AG09319 (cell line): ENCODE measurements at regions not wholly inside any gene's neighbourhood (a gene's known extent, or its start where the extent isn't known, plus 50 kb on each side); places are given as distances from the start of the nearest gene placed in this dataset.

Source experiments
- DNase-seq: peaks from one replicate; pipeline ENCODE4 v3.0.0-alpha.2; 2010; ENCODE audit warnings: low read depth; ENCODE audit errors: extremely low read depth
- TF ChIP-seq, protein P1 (sequence below): IDR thresholded peaks from 2 replicates; pipeline ENCODE4 v1.5.1; 2011; ENCODE audit warnings: low read depth, mild to moderate bottlenecking, inconsistent platforms, low read length, moderate library complexity

GRCh38 chr2:125444106-125444505, 1211.9 kb upstream of the GYPC start:
- DNase-seq: no peak
- TF ChIP-seq, protein P1, sequence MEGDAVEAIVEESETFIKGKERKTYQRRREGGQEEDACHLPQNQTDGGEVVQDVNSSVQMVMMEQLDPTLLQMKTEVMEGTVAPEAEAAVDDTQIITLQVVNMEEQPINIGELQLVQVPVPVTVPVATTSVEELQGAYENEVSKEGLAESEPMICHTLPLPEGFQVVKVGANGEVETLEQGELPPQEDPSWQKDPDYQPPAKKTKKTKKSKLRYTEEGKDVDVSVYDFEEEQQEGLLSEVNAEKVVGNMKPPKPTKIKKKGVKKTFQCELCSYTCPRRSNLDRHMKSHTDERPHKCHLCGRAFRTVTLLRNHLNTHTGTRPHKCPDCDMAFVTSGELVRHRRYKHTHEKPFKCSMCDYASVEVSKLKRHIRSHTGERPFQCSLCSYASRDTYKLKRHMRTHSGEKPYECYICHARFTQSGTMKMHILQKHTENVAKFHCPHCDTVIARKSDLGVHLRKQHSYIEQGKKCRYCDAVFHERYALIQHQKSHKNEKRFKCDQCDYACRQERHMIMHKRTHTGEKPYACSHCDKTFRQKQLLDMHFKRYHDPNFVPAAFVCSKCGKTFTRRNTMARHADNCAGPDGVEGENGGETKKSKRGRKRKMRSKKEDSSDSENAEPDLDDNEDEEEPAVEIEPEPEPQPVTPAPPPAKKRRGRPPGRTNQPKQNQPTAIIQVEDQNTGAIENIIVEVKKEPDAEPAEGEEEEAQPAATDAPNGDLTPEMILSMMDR: no peak

- TF ChIP-seq, protein P1: no peak
- DNase-seq: no peak
Measured at GRCh38 chr2:125445495-125445894, 1210.5 kb upstream of the GYPC start.

DNA sequence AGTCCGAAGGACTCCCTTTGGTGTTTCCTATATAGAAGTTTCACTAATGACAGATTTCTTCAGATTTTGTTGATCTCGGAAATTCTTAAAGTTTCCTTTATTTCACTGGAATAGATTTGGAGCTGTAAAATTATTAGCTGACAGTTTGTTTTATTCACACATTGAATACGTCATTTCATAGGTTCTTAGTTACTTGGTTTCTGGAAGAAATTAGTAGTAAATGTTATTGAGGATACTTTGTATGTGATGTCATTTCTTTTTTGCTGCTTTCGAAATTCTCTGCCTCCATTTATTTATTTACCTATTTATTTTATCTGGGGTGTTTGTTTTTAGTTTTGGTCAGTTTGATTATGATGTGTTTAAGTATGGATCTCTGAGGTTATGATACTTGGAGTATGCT, 1205.9 kb upstream of the GYPC start:
- TF ChIP-seq, protein P1: no peak
- no peak for DNase-seq

GRCh38 chr2:125455110-125455509, 1200.8 kb upstream of the GYPC start:
- no peak for DNase-seq
- TF ChIP-seq, protein P1: no peak

DNA sequence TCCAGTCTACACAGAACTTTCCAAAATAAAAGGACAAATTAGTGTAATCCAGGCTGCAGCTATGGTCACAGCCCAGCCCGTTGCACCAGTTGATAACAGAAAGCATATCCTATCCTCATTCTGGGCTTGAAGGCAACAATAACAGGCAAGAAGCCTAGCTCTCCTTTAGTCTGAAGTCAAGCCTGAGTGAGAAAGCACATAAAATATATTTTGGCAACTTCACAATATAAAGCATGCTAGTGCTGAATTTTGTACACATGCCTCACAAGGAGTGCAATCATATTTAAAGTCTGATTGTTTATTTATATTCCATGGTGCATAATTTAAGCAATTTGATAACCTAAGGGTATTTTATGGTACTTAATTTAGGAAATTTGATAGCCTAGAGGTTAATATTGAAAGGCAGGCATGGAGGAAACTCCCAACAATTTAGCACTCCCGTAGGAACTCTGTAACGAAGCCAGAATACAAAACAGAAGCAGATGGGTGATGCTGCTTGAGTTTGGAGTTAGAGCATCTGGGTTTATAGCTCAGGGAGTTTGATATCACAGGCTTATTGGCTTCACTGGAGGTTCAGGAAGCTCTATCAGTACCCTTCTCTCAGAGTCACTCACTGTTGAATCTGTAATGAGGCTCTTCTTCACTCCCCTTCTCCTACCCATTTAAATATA, 1199.1 kb upstream of the GYPC start:
- TF ChIP-seq, protein P1: no peak
- no peak for DNase-seq

- no peak for DNase-seq
- TF ChIP-seq, protein P1: peak; percentile 13
Measured at GRCh38 chr2:125471963-125472362, 1184.0 kb upstream of the GYPC start.

DNA sequence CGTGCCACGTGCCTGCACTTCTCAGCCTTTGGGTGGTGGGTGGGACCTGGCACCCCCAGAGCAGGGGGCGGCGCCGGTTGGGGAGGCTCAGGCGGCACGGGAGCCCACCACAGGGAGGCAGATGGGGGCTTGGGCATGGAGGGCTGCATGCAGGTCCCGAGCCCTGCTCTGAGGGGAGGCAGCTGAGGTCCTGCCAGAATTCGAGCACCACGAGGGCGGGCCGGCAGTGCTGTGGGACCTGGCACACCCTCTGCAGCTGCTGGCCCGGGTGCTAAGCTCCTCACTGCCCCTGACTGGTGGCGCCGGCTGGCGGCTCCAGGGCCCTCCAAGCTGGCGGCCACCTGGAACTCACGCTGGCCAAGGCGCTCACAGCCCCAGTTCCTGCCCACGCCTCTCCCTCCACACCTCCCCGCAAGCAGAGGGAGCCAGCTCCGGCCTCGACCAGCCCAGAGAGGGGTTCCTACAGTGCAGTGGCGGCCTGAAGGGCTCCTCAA, 1176.8 kb upstream of the GYPC start:
- DNase-seq: no peak
- TF ChIP-seq, protein P1: no peak
